CD4-positive, alpha-beta T cell treated with Interleukin-4 for 1 hour (primary cell): ENCODE measurements at regions not wholly inside any gene's neighbourhood (a gene's known extent, or its start where the extent isn't known, plus 50 kb on each side); places are given as distances from the start of the nearest gene placed in this dataset.

Source experiments
- DNase-seq, 2 donors: peaks; one replicate each; pipeline ENCODE4 v3.0.0-alpha.2; 2020 to 2022

DNA sequence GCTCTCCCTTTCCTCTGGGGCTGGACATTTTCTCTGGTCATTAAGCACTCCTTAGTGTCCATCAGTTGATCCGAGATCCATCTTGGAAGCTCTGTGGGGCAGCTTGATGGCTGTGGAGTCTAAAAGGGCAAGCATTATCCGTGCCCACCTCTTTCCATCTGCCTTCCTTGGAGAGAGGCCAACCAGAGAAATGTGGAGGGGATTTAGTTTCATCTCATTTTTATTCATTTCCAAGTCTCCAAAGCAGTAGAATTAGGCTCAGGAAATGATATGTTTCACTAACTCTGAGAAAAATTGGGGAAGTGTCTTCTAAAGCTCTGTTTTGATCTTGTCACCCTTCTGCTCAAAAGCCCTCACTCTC, 95.9 kb upstream of the KLHL25 start:
- DNase-seq, result no peak

GRCh38 chr15:85891470-85891869, 96.7 kb upstream of the KLHL25 start:
- DNase-seq, result no peak

GRCh38 chr15:85892232-85892631, 97.5 kb upstream of the KLHL25 start:
- DNase-seq, result no peak

DNA sequence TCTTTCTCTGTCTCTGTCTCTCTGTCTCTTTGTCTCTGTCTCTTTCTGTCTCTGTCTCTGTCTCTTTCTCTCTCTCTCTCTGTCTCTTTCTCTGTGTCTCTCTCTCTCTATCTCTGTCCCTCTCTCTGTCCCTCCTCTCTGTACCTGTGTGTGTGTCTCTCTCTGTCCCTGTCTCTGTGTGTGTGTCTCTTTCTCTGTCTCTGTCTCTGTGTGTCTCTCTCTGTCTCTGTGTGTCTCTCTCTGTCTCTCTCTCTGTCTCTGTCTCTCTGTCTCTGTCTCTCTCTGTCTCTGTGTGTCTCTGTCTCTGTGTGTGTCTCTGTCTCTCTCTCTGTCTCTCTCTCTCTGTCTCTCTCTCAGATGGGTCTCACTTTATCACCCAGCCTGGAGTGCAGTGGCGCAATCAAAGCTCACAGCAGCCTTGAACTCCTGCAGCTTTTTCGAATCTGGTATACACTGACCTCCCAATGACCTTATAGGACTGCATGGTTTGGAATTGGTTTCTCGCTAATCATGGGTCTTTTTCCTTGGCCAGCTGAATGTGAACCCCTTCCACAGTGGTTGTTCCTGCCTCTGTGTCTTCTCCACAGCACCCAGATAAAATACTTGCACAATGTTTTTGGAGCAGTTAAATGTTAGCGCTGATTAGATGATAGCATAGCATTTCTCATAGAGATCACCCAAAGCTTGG, 102.6 kb upstream of the KLHL25 start:
- no peak for DNase-seq

- no peak for DNase-seq
Measured at GRCh38 chr15:85897895-85898717, 103.4 kb upstream of the KLHL25 start.

DNA sequence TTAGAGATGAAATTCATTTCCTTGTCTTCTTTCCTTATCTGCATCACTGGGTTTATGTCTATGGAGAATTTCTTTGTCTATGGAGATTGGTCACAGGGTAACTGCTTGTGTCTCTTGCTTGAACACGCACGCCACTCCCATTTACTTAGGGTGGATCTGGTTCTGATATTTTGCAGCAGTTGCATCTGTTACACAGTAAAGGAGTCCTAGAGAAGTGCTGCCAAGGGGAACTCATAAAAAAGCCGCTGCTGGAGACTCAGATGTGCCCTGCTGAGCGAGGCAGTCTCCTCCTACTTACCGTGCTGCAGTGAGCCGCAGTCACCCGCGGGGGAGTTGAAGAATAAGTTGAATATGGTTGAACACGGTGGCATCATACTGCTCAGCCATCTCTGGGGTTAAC, 105.2 kb upstream of the KLHL25 start:
- no peak for DNase-seq

DNA sequence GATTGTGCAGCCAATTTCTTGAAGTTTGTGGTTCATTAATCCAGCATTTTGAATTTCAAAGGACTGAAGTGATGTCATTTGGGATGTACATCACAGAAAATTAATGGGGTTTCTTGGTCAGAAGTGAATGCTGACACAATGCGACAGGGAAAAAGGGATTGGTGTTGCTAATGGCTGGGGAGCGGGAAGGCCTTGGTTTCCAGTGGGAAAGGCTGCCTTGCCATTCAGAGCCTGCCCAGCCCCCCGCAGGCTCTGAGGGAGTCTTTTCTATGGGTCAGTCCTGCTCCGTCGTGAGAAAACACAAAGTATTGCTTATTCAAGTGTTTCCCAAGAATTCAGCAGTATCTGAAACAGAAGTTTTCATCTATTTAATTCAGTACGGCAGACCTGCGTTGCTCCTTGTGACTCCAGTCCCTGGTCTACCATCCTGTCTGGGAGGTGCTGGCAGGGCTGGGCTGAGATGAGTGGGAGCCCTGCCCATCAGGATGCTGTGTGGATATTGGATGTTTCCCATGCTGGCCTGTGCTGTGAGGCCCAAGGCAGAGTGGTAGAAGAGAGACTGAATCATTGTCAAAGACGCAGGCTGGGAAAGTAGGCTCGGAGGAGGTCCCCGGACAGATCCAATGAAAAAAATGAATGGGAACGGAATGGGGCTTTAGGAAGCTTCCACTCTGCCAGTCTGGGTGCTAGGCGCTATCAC, 111.2 kb upstream of the KLHL25 start:
- DNase-seq, result no peak

- no peak for DNase-seq
Measured at GRCh38 chr15:85906640-85907039, 111.9 kb upstream of the KLHL25 start.

DNA sequence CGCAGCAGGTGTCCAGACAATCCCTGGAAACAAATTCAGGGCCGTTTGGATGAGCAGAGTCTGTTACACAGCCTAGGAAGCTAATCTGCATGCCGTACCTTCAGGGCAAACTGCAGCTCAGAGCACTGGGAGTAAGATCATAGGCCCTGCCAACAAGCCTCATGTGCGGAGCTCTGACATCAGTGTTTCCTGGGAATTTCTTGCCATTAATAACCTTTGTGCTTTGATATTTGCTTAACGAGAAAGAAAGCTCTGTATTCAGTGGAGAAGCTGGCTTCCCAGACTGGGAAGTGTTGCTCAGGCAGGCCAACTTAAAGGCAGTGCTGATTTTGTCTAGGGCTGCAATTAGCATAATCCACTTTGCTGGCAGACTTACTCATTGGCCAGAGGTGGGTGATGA, 116.1 kb upstream of the KLHL25 start:
- DNase-seq, result no peak

- DNase-seq, result no peak
Measured at GRCh38 chr15:85913461-85913860, 118.7 kb upstream of the KLHL25 start.

DNA sequence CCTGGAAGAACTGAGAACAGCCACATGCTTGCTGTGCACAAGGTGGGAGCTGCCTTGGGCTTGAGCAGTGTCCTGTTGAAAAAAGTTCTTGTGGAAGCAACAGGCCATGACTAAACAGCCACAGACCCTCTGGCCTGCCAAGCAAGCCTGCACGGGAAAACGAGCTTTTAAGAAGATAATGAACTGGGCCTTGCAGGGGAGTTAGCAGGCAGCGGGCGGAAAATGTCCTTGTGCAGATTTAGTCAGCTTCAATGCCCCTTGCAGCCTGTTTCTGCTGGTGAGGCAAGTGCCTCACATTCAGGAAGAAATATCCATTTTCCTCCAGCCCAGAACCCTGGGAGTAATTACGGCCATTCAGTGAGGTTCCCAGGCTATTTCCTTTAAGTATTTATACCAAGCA, 126.2 kb upstream of the KLHL25 start:
- no peak for DNase-seq

DNA sequence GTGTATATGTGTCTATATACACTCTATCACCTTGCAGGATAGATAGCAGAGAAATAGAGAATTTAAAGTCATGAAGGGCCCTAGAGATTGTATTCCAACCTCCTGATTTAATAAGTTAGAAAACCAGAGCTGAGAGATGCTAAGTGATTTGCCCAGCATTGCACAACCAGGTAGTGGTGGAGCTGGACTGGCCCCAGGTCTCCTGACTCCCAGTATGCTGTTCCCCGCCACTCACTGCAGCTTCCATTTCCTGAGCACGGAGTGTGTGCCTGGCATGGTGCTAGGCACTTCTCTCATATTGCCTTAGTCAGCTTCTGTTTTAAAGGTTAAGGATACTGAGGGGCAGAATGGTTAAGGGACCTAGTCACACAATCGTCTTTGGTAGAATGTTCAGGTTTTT, 129.4 kb upstream of the KLHL25 start:
- no peak for DNase-seq

DNA sequence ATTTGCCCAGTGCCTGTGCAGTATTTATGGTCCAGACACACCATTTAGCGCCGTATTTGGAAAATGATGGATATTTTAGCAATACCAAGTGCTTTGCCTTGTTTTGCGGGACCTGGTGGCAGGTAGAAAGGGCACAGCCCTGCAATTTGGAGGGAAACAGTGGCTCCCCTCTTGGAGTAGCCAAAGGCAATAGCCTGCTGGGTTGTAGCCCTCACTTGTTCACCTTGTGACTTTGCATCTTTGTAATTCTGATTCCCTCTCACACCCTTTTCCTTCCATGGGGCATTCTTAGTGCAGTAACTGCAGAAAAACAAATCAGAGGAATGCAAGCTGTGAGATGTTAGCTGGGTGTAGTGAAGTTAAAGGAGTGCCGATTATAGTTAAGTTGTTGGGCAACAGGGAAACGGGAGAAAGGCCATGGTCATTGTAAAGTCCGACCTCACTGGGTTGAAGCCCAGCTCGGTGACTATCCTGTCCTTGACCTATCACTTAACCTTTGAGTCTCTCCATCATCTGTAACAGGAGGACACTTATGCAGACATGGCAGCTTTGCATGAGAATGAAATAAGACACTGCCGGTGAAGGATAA, 131.0 kb upstream of the KLHL25 start:
- DNase-seq, result no peak

DNA sequence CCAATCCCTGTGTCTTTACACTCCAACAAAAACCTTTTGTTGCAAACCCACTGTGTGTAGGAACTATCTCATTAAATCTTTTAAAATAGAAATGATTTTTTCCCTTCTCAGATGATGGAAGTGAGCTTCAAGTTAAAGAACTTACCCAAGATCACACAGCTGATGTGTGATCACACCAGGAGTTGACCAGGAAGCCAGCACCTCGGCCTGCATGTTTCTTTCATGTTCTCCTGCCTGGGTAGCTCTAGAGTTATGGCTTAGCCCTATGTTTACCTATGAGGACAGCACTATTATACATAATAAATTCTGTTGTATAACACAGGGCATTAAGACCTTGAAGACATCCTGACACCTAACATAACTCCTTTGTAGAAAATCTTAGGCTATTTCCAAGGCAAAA, 132.1 kb upstream of the KLHL25 start:
- DNase-seq, result no peak

- DNase-seq, result peak in 1 of 2 donors; percentile 26
Measured at GRCh38 chr15:85927931-85928537, 133.3 kb upstream of the KLHL25 start.

DNA sequence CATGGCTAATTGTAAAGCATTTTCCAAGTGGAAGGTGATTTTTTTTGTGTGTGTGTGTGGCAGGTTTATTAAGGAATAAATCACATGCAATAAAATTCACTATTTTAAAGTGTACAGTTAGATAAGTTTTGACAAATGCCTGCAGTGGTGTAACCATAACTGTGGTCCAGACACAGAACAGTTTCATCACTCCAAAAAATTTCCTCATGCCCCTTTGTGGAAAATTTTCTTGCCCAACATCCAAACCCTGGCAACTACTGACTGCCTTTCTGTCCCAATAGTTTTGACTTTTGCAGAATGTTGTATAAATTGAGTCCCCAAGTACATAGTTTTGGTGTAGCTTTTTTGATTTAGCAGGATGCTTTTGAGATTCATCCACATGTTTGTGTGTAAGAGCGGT, 135.1 kb upstream of the KLHL25 start:
- DNase-seq, result no peak

GRCh38 chr15:85932391-85932790, 137.7 kb upstream of the KLHL25 start:
- no peak for DNase-seq

DNA sequence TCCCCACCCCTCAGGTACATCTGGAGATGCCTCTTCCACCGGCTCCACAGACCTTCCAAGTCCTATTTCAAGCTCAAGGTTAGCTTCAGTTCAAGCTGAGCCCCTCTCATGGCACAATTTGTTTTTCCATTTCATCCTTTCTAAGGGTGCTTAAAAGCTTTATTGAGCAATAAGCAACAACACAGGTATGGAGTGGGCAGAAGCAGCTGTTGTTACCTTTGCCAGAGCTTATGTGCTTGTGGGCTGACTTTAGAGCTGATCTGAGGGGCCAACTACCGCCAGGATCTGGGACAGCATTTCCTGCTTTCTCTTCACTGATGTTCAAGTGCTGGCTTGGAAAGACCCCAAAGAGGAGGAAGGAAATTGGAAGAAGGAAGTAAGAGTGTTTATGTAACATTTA, 140.0 kb upstream of the KLHL25 start:
- no peak for DNase-seq

DNA sequence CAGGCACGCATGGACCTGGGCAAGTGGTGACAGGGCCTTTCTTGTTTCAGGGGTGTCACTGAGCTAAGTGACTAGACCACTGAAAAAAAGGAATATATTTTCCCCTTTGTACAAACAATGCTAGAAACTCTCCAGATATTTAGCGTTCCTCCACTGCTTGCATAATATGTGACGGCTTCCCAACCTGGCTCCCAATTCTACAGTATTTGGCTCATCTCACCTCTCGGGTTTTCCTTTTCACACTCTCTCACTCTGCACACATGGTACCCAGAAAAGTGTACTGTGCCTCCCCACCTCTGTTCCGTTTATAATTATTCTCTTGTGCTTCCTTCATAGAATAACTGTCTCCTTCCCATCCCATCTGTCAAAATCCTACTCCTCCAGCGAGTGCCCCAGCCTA, 140.5 kb upstream of the KLHL25 start:
- no peak for DNase-seq

DNA sequence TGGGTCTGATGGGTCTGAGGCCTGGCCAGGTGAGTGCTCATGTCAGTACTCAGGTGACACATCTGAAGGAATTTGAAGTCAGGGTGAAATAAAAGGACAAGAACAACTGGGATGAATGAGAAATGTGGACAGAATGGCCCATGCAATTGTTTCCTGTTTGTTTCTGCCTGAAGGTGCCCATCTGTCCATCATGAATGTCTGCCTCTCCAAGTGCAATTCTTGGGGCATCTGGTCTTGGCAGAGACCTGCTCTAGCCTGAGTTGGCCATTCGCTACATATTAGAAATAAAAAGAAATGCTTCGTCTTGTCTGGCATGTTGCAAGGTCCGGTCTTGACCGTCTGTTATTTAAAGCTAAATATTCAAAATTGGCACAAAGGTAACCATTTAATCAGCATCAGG, 142.0 kb upstream of the AGBL1 start:
- DNase-seq, result no peak

GRCh38 chr15:85941186-85941855, 138.3 kb upstream of the AGBL1 start:
- DNase-seq, result no peak

DNA sequence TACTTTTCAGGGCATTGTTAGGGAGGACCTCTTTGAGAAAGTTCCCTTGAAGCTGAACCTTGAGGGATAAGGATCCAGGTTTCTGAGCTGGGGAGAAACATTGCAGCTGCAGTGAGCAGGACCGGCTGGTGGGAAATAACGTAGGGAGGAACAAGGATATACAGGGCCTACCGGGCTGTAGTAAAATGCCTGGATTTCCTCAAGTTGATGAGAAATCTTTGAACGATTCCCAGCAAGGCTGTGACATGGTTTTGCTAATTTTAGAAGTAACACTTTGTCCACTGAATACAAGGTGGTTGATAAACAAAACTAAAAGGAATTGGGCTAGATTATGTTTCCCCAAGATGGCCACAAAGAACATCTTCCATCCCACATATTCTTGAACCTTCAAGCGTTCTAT, 137.0 kb upstream of the AGBL1 start:
- DNase-seq, result no peak

DNA sequence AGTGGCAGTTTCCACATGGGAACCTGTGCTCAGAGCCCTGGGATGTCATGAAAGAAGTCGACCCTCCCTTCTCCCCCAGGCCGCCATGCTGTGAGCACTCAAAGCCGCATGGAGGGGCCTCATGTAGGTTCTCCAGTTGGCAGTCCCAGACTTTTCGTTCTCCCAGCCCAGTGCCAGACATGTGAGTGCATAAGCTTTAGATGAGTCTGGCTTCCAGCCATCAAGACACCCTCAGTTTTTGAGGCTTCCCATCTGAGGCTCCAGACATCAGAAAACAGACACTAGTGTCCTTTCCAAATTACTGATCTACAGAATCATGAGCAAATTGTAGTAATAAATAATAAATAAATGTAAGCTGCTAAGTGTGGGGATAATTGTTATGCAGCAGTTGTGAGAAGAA, 136.5 kb upstream of the AGBL1 start:
- DNase-seq, result no peak
